HG03159 (cell line): ENCODE measurements at regions not wholly inside any gene's neighbourhood (a gene's known extent, or its start where the extent isn't known, plus 50 kb on each side); places are given as distances from the start of the nearest gene placed in this dataset.
A peak's percentile ranks its signal among the peaks of the same experiment; 100 is the strongest.

Experiments used
- ATAC-seq: cut with Tn5 transposase; IDR thresholded peaks from one replicate; pipeline ENCODE4 v1.9.1; 2021; ENCODE audit warnings: mild to moderate bottlenecking, moderate library complexity; ENCODE audit not compliant: unreplicated experiment

GRCh38 chr4:74675673-74676279, 118.5 kb downstream of the BTC start:
- ATAC-seq = peak; percentile 89

GRCh38 chr4:74682567-74683359, 111.6 kb downstream of the BTC start:
- ATAC-seq = no peak

GRCh38 chr4:74692972-74693371, 101.4 kb downstream of the BTC start:
- ATAC-seq = no peak
